RWPE1 (cell line): ENCODE measurements at regions not wholly inside any gene's neighbourhood (a gene's known extent, or its start where the extent isn't known, plus 50 kb on each side); places are given as distances from the start of the nearest gene placed in this dataset.
A peak's percentile ranks its signal among the peaks of the same experiment; 100 is the strongest.

Source experiments
- CTCF ChIA-PET: fragments of 350-600 bp; sonication (Branson Sonifier 250); formaldehyde crosslinking; extraction: SDS; loops from one replicate; lab custom pipeline; 2021; lab: Yijun Ruan, JAX
- POLR2A ChIA-PET: fragments of 400-600 bp; formaldehyde crosslinking; extraction: SDS; loops from one replicate; lab custom pipeline; 2020; ENCODE audit warnings: antibody characterized with exemption; ENCODE audit not compliant: low non-redundant PET; lab: Yijun Ruan, JAX
- DNase-seq: peaks from one replicate; pipeline ENCODE4 v3.0.0; 2012; ENCODE audit warnings: low spot score
- H3K27ac ChIP-seq: fragments of 450-650 bp; 2 replicates; pipeline ENCODE4 v1.5.1; 2017
- TF ChIP-seq, protein P1 (sequence below): fragments of 450-650 bp; conservative IDR thresholded peaks from 2 replicates; pipeline ENCODE4 v1.5.1; 2017; ENCODE audit warnings: low read depth, mild to moderate bottlenecking

DNA sequence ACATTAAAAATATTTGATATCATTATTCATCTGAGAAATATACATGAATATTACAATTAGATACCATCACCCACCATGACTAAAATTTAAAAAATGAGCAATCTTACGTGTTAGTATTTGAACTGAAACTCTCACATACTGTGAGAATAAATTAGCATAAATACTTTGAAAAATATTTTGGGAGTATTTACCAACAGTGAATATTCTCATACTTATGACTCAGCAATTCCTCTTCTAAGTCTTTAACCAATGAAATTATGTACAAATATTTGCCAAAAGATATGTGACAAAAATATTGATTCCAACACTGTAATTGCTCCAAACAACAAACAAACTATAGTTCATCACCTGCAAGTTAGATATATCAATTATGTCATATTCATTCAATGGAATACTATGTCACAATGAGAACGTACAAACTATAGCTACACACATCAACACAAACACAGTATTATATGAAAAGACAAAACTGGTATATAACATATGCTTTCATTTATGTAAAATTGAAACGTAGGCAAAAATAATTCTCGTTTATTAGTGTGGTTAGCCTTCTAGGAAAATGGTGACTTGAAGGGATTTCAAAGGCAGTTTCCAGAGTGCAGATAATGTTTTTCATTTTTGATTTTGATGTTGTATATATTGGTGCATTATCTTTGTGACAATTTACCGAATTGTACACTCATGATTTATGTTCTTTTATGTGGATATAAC is 742.2 kb downstream of the SLC16A7 start:
- no peak for DNase-seq
- ChIA-PET POLR2A (no interaction called here), CTCF (no interaction called here)
- H3K27ac ChIP-seq, result no peak overlapping the region
- TF ChIP-seq, protein P1, sequence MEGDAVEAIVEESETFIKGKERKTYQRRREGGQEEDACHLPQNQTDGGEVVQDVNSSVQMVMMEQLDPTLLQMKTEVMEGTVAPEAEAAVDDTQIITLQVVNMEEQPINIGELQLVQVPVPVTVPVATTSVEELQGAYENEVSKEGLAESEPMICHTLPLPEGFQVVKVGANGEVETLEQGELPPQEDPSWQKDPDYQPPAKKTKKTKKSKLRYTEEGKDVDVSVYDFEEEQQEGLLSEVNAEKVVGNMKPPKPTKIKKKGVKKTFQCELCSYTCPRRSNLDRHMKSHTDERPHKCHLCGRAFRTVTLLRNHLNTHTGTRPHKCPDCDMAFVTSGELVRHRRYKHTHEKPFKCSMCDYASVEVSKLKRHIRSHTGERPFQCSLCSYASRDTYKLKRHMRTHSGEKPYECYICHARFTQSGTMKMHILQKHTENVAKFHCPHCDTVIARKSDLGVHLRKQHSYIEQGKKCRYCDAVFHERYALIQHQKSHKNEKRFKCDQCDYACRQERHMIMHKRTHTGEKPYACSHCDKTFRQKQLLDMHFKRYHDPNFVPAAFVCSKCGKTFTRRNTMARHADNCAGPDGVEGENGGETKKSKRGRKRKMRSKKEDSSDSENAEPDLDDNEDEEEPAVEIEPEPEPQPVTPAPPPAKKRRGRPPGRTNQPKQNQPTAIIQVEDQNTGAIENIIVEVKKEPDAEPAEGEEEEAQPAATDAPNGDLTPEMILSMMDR, result no peak

DNA sequence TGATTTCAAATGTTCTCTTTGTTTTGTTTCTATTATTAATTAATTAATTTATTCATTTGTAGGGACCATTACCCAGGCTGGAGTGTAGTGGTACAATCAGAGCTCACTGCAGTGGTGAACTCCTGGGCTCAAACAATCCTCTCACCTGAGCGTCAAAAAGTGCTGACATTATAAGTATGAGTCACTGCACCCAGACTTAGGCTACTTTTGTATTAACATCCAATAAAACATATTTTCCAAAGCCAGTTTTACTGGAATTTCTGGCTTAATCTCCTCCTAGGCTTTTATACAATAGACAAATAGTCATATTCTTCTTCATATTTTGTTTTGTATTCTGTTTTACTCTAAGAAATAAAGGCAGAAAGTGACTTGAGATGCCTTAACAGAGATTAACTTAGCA is 749.6 kb downstream of the SLC16A7 start:
- DNase-seq, result peak; percentile 3
- TF ChIP-seq, protein P1, result no peak
- ChIA-PET POLR2A (no interaction called here), CTCF (no interaction called here)
- H3K27ac ChIP-seq, result no peak overlapping the region

DNA sequence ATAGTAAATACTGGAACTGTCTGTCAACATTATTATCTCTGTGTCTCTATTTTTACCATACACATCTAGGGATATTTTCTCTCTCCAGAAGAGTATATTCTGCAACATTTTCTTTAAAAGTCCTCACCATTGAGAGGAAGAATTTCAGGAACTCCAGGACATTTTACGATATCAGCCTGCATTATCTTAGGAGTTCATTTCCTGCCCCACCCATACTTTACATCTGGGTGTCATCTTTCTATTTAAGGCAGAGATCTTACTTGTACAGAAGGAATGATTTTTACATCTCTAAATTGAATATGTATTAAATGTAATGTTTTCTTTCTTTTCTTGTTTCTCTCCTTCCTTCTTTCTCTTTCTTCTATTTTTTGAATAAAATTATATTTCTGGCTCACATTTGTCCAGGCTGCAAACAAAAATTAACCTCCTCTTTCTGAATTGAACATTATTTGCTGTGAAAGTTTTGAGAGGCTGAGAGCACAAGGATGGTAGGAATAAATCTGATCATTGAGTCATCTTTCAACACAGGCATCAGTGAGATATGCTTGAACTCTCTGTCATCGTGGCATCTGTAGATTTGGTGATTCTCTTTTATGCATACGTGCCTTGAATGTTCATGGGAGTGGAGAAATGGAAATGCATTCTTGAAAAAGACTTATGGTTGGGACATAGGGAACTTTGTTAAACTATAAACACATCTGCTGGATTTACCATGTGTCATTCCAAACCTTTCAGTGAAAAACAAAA is 753.6 kb downstream of the SLC16A7 start:
- DNase-seq, result no peak
- POLR2A ChIA-PET, result no interaction called here
- no peak overlapping the region for H3K27ac ChIP-seq

DNA sequence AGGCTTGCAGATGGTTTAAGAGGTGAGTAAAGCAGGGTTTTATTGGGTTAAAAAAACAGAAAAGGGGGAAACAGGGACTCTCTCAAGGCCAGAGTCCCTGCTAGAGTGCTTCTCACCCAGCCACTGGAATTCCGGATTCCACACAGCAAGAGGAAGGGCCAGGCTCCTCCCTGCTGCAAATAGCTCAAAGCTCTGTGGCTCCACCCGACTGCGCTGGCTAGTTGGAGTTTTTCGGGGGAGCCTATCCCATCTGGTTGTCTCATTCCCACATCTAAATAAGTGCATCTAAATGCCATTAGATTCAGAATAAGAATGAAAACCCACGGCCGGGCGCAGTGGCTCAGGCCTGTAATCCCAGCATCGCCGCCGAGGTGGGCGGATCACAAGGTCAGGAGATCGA is 791.5 kb downstream of the SLC16A7 start:
- no peak overlapping the region for H3K27ac ChIP-seq
- TF ChIP-seq, protein P1, result no peak
- POLR2A ChIA-PET, result no interaction called here
- CTCF ChIA-PET, result no interaction called here
- DNase-seq, result no peak

More for the DNA sequence above, 753.6 kb downstream of the SLC16A7 start:
- CTCF ChIA-PET, result no interaction called here
- TF ChIP-seq, protein P1, result no peak

DNA sequence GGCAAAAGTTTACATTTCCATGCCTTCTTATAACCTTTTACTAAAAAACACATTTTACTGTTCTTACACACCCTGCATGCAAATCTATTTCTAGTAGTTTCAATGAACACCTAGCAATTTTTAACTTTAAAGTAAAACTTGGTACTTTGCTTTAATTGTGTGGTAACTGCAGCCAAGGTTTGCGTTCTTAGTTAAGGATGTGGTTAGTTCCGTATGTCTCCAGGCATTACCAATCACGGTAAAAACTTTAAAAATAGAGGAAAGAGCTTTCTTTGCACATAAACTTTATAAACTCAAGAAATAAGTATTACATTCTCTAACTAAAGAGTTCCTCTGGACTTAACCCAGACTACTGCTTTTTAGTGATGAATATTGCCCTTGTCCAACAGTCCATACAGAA is 795.2 kb downstream of the SLC16A7 start:
- POLR2A ChIA-PET, result no interaction called here
- no peak for DNase-seq
- H3K27ac ChIP-seq, result no peak overlapping the region
- TF ChIP-seq, protein P1, result no peak
- CTCF ChIA-PET, result no interaction called here

DNA sequence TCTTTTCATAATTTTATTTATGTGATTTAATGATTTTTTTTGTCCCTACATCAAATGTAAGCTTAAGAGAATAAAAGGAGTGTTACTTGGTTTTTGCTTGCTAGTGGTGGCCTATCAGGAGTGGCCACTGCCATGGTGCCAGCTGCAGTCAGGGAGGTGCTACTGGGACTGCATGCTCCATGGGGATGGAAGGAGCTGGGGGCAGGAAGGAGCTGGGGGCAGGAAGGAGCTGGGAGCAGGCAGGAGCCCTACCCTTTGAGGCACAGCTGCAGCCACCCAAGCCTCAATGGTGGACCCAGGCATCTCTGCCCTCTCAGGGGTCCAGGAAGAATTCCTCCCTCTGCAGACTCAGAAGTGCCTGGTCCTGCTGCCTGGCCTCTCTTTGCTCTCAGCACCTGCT is 796.0 kb downstream of the SLC16A7 start:
- H3K27ac ChIP-seq, result no peak overlapping the region
- no peak for DNase-seq
- POLR2A ChIA-PET, result no interaction called here
- TF ChIP-seq, protein P1, result no peak
- CTCF ChIA-PET, result no interaction called here
